Liver (tissue), 3 donors: ENCODE measurements at regions not wholly inside any gene's neighbourhood (a gene's known extent, or its start where the extent isn't known, plus 50 kb on each side); places are given as distances from the start of the nearest gene placed in this dataset.

Source experiments
- CTCF ChIP-seq: fragments of 150-350 bp; IDR thresholded peaks from 2 replicates; pipeline ENCODE4 v1.5.1; 2017; ENCODE audit warnings: improper control_type of control experiment, low read depth, low read length; ENCODE audit not compliant: missing input control
- EGR1 ChIP-seq, 2 donors: IDR thresholded peaks; 2 replicates each; pipeline ENCODE4 v1.6.1; 2016 to 2018; ENCODE audit warnings: antibody characterized with exemption in 2 of 2, low read depth in 2 of 2
- FOXA1 ChIP-seq: IDR thresholded peaks from 2 replicates; pipeline ENCODE4 v1.6.1; 2016; ENCODE audit warnings: antibody characterized with exemption
- FOXA2 ChIP-seq: IDR thresholded peaks from 2 replicates; pipeline ENCODE4 v1.6.1; 2016; ENCODE audit warnings: antibody characterized with exemption
- GABPA ChIP-seq, 2 donors: IDR thresholded peaks in 1 of 2; conservative IDR thresholded peaks in 1 of 2; 2 replicates each; pipeline ENCODE4 v1.6.1; 2016; ENCODE audit warnings: antibody characterized with exemption in 2 of 2, mild to moderate bottlenecking in 1 of 2, moderate library complexity in 1 of 2
- HNF4G ChIP-seq: IDR thresholded peaks from 2 replicates; pipeline ENCODE4 v1.6.1; 2016; ENCODE audit warnings: antibody characterized with exemption
- JUND ChIP-seq, 2 donors: IDR thresholded peaks; 2 replicates each; pipeline ENCODE4 v1.6.1; 2016; ENCODE audit warnings: antibody characterized with exemption in 2 of 2
- MAX ChIP-seq: IDR thresholded peaks from 2 replicates; pipeline ENCODE4 v1.6.1; 2016; ENCODE audit warnings: antibody characterized with exemption
- RAD21 ChIP-seq, 2 donors: IDR thresholded peaks; 2 replicates each; pipeline ENCODE4 v1.6.1; 2016; ENCODE audit warnings: antibody characterized with exemption in 2 of 2, mild to moderate bottlenecking in 2 of 2
- SP1 ChIP-seq: IDR thresholded peaks from 2 replicates; pipeline ENCODE4 v1.6.1; 2018; ENCODE audit warnings: antibody characterized with exemption, mild to moderate bottlenecking
- TAF1 ChIP-seq: conservative IDR thresholded peaks from 2 replicates; pipeline ENCODE4 v1.6.1; 2016; ENCODE audit warnings: antibody characterized with exemption, mild to moderate bottlenecking
- TF ChIP-seq, protein P1 (sequence below): IDR thresholded peaks from 2 replicates; pipeline ENCODE4 v1.6.1; 2016; ENCODE audit warnings: antibody characterized with exemption, mild to moderate bottlenecking
- donor health status: healthy.
- donor health status: healthy.

DNA sequence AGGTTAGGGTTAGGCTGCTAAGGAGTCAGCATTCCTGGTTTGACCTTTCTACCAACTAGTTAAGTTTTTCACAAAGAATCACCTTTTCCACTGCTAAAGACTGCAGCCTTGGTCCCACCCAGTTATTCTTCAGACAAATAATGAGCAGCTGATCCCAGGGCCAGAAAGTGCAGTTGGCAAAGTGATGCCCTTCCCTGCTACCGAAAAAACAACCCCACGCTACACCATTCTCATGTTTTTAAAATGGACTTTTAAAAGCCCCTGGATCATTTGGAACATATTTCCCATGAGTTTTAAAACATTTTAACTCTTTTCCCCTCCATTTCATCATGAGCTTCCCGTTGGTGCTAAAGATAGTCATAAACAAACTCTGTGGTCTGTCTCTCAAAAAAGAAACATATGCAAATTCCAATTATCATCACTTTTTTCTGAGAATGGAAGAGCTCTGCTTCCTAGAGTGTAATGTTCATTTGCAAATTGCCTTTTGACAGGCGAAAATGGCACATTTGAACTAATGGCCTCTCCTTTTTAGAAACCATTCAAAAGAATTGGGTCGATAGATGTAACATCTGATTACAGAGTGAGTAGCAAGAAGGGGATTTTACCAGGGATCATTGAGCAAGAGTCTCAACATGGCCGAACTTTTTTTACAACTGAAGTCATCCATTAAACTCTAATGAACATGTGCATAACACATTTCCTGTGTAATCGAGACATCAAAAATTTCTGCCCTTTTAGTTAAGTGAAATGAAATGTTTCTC is 129.3 kb upstream of the RAP1B start:
- TF ChIP-seq TAF1 (no peak), CTCF (no peak), HNF4G (no peak), JUND (IDR thresholded peaks at IDR 0.05) (no peak), GABPA (IDR thresholded peaks at IDR 0.05 in 1 of 2, conservative IDR thresholded peaks at IDR 0.05 in 1 of 2) (no peak), MAX (no peak), RAD21 (IDR thresholded peaks at IDR 0.05) (no peak), SP1 (no peak), FOXA1 (no peak), EGR1 (IDR thresholded peaks at IDR 0.05; ENCODE audit: low read depth in 2 of 2) (no peak), FOXA2 (no peak)
- TF ChIP-seq, protein P1, sequence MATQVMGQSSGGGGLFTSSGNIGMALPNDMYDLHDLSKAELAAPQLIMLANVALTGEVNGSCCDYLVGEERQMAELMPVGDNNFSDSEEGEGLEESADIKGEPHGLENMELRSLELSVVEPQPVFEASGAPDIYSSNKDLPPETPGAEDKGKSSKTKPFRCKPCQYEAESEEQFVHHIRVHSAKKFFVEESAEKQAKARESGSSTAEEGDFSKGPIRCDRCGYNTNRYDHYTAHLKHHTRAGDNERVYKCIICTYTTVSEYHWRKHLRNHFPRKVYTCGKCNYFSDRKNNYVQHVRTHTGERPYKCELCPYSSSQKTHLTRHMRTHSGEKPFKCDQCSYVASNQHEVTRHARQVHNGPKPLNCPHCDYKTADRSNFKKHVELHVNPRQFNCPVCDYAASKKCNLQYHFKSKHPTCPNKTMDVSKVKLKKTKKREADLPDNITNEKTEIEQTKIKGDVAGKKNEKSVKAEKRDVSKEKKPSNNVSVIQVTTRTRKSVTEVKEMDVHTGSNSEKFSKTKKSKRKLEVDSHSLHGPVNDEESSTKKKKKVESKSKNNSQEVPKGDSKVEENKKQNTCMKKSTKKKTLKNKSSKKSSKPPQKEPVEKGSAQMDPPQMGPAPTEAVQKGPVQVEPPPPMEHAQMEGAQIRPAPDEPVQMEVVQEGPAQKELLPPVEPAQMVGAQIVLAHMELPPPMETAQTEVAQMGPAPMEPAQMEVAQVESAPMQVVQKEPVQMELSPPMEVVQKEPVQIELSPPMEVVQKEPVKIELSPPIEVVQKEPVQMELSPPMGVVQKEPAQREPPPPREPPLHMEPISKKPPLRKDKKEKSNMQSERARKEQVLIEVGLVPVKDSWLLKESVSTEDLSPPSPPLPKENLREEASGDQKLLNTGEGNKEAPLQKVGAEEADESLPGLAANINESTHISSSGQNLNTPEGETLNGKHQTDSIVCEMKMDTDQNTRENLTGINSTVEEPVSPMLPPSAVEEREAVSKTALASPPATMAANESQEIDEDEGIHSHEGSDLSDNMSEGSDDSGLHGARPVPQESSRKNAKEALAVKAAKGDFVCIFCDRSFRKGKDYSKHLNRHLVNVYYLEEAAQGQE: no peak
